Peyer's patch (tissue), 4 donors: ENCODE measurements at regions not wholly inside any gene's neighbourhood (a gene's known extent, or its start where the extent isn't known, plus 50 kb on each side); places are given as distances from the start of the nearest gene placed in this dataset.

ENCODE experiments used
- DNase-seq, 3 donors: peaks; one replicate each; pipeline ENCODE4 v3.0.0-alpha.2; 2017 to 2019
- H3K27ac ChIP-seq, 4 donors: fragments of 200-600 bp; sonication (generic); one replicate each; pipeline ENCODE4 v1.5.1; 2016 to 2019
- H3K27me3 ChIP-seq, 2 donors: fragments of 200-600 bp; sonication (generic); one replicate each; pipeline ENCODE4 v1.5.1; 2019
- H3K36me3 ChIP-seq, 3 donors: fragments of 200-600 bp; sonication (generic); one replicate each; pipeline ENCODE4 v1.5.1; 2016 to 2019
- H3K4me1 ChIP-seq, 4 donors: fragments of 200-600 bp; sonication (generic); one replicate each; pipeline ENCODE4 v1.5.1; 2016 to 2019
- H3K4me3 ChIP-seq, 4 donors: fragments of 200-600 bp; sonication (generic); 1 replicate in 3 of 4; 2 replicates in 1 of 4; pipeline ENCODE4 v1.5.1; 2016 to 2019; ENCODE audit warnings: mild to moderate bottlenecking in 1 of 4
- H3K9me3 ChIP-seq, 4 donors: fragments of 200-600 bp; sonication (generic); one replicate each; pipeline ENCODE4 v1.5.1; 2016 to 2019; ENCODE audit warnings: mild to moderate bottlenecking in 1 of 4
- POLR2A ChIP-seq, 2 donors: fragments of 450-650 bp; IDR thresholded peaks; one replicate each; pipeline ENCODE4 v1.5.1; 2017; ENCODE audit warnings: antibody characterized with exemption in 2 of 2, mild to moderate bottlenecking in 2 of 2, moderate library complexity in 2 of 2
- TF ChIP-seq, protein P1 (sequence below), 6 experiments: fragments of 450-650 bp in 4 of 6; fragments of 200-600 bp in 2 of 6; sonication (generic) in 1 of 6; IDR thresholded peaks; one replicate each; pipeline ENCODE4 v1.5.1; 2017 to 2019; ENCODE audit warnings: antibody characterized with exemption in 6 of 6, mild to moderate bottlenecking in 3 of 6, moderate library complexity in 1 of 6

GRCh38 chr15:92304223-92304975, 89.3 kb upstream of the ST8SIA2 start:
- Histone ChIP-seq H3K27ac (no peak overlapping the region), H3K36me3 (no peaks in the 10 kb centered on the region), H3K4me3 (no peak overlapping the region), H3K27me3 (no peaks in the 10 kb centered on the region), H3K9me3 (no peaks in the 10 kb centered on the region), H3K4me1 (no peaks in the 10 kb centered on the region)
- DNase-seq, result no peak
- TF ChIP-seq, protein P1, sequence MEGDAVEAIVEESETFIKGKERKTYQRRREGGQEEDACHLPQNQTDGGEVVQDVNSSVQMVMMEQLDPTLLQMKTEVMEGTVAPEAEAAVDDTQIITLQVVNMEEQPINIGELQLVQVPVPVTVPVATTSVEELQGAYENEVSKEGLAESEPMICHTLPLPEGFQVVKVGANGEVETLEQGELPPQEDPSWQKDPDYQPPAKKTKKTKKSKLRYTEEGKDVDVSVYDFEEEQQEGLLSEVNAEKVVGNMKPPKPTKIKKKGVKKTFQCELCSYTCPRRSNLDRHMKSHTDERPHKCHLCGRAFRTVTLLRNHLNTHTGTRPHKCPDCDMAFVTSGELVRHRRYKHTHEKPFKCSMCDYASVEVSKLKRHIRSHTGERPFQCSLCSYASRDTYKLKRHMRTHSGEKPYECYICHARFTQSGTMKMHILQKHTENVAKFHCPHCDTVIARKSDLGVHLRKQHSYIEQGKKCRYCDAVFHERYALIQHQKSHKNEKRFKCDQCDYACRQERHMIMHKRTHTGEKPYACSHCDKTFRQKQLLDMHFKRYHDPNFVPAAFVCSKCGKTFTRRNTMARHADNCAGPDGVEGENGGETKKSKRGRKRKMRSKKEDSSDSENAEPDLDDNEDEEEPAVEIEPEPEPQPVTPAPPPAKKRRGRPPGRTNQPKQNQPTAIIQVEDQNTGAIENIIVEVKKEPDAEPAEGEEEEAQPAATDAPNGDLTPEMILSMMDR (IDR thresholded peaks at IDR 0.05), result no peak
- TF ChIP-seq POLR2A (IDR thresholded peaks at IDR 0.05), result no peak

- no peak for DNase-seq
- TF ChIP-seq, protein P1 (IDR thresholded peaks at IDR 0.05), result no peak
- TF ChIP-seq POLR2A (IDR thresholded peaks at IDR 0.05), result no peak
- H3K27me3 ChIP-seq, result no peaks in the 10 kb centered on the region
These were observed 88.3 kb upstream of the ST8SIA2 start for GRCh38 chr15:92305343-92305742.

GRCh38 chr15:92306663-92307062, 87.0 kb upstream of the ST8SIA2 start:
- no peaks in the 10 kb centered on the region for H3K4me1 ChIP-seq
- H3K4me3 ChIP-seq, result no peak overlapping the region
- no peak for DNase-seq
- no peak for TF ChIP-seq POLR2A (IDR thresholded peaks at IDR 0.05)
- TF ChIP-seq, protein P1 (IDR thresholded peaks at IDR 0.05), result no peak
- no peaks in the 10 kb centered on the region for H3K36me3 ChIP-seq
- no peaks in the 10 kb centered on the region for H3K27me3 ChIP-seq
- H3K27ac ChIP-seq, result no peak overlapping the region
- no peaks in the 10 kb centered on the region for H3K9me3 ChIP-seq

More at GRCh38 chr15:92305343-92305742, 88.3 kb upstream of the ST8SIA2 start:
- Histone ChIP-seq H3K4me1 (no peaks in the 10 kb centered on the region), H3K9me3 (no peaks in the 10 kb centered on the region), H3K27ac (no peak overlapping the region), H3K36me3 (no peaks in the 10 kb centered on the region), H3K4me3 (no peak overlapping the region)

GRCh38 chr15:92315144-92315543, 78.5 kb upstream of the ST8SIA2 start:
- Histone ChIP-seq H3K4me3 (no peak overlapping the region), H3K9me3 (no peaks in the 10 kb centered on the region), H3K27ac (no peak overlapping the region), H3K36me3 (no peaks in the 10 kb centered on the region), H3K27me3 (no peaks in the 10 kb centered on the region), H3K4me1 (no peaks in the 10 kb centered on the region)
- TF ChIP-seq, protein P1 (IDR thresholded peaks at IDR 0.05), result no peak
- TF ChIP-seq POLR2A (IDR thresholded peaks at IDR 0.05), result no peak
- no peak for DNase-seq

DNA sequence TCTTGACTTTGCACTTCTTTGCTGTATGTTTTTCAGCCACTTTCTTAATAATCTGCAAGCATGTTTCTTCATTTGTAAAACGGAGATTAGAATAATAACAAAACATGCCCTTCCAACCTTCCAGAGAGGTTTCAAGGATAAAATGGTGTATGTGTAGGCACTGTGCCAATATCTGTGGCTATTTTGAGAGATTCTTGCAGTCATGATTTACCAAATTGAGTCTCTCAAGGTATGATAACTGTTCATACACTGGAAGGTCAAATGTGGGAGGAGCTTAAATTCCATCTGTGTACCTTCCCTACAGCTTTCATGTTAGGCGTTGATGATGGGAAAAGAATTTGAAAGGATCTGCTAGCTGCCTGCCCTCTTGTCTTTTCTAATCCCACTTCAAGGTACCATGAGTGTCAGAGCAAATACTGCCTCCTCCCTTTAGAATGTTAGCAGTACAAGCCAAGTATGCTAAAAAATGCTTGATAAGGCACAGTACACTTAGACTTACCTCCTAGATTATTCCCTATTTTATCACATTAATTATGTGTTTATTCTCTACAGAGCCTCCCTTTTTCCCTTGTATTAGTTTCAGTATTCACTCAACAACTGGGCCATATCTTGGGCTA, 78.0 kb upstream of the ST8SIA2 start:
- TF ChIP-seq, protein P1 (IDR thresholded peaks at IDR 0.05), result no peak
- no peak for TF ChIP-seq POLR2A (IDR thresholded peaks at IDR 0.05)
- Histone ChIP-seq H3K4me1 (no peaks in the 10 kb centered on the region), H3K27me3 (no peaks in the 10 kb centered on the region), H3K27ac (no peak overlapping the region), H3K9me3 (no peaks in the 10 kb centered on the region), H3K36me3 (no peaks in the 10 kb centered on the region), H3K4me3 (no peak overlapping the region)
- no peak for DNase-seq
